ENCODE measurements at regions not wholly inside any gene's neighbourhood (a gene's known extent, or its start where the extent isn't known, plus 50 kb on each side); places are given as distances from the start of the nearest gene placed in this dataset.

DNA sequence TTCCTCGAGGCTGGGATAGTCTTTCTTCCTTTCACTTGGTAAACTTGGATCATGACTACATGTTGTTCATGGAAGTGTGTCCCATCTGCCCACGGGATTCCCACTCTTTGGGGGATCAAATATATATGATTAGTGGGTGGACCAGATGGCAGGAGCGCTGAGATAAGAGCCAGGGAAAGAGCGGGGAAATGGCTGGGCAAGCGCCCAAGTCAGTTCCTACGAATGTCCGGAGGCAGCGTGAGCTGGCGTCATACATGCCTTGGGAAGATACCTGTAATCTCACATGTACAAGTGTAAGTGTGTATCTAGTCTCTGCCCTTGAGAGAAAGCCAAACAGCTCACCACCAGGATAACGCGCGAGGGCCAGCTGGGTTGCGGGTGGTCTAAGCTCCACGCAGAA lies 62.3 kb downstream of the FZD10 start:
- TF ChIP-seq, protein P1, sequence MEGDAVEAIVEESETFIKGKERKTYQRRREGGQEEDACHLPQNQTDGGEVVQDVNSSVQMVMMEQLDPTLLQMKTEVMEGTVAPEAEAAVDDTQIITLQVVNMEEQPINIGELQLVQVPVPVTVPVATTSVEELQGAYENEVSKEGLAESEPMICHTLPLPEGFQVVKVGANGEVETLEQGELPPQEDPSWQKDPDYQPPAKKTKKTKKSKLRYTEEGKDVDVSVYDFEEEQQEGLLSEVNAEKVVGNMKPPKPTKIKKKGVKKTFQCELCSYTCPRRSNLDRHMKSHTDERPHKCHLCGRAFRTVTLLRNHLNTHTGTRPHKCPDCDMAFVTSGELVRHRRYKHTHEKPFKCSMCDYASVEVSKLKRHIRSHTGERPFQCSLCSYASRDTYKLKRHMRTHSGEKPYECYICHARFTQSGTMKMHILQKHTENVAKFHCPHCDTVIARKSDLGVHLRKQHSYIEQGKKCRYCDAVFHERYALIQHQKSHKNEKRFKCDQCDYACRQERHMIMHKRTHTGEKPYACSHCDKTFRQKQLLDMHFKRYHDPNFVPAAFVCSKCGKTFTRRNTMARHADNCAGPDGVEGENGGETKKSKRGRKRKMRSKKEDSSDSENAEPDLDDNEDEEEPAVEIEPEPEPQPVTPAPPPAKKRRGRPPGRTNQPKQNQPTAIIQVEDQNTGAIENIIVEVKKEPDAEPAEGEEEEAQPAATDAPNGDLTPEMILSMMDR (IDR thresholded peaks at IDR 0.05; ENCODE audit: insufficient read depth, low read length), result no peak
- no peak for DNase-seq (ENCODE audit: low read depth)
- no peak overlapping the region for H3K4me3 ChIP-seq (ENCODE audit: low read depth, low read length)

DNA sequence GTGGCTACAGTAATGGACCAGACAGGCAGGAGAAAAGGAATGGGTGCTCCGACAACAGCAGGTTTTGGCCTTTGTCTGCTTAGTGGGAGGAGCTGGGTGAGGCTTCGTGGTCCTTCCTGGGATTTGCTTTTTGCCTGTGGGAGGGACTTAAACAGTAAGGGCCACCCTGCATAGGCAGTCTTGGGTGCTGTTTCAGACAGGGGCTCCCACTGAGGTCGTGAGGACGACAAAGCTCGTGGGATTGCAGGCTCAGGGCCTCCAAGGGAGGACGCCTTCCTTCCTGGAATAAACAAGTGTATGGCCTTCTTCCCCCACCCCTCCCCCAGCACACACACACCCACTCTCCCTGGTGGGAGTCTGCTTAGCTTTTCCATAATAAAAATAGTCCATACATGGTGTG lies 63.1 kb downstream of the FZD10 start:
- TF ChIP-seq, protein P1 (IDR thresholded peaks at IDR 0.05; ENCODE audit: insufficient read depth, low read length), result no peak
- no peak for DNase-seq (ENCODE audit: low read depth)
- no peak overlapping the region for H3K4me3 ChIP-seq (ENCODE audit: low read depth, low read length)

DNA sequence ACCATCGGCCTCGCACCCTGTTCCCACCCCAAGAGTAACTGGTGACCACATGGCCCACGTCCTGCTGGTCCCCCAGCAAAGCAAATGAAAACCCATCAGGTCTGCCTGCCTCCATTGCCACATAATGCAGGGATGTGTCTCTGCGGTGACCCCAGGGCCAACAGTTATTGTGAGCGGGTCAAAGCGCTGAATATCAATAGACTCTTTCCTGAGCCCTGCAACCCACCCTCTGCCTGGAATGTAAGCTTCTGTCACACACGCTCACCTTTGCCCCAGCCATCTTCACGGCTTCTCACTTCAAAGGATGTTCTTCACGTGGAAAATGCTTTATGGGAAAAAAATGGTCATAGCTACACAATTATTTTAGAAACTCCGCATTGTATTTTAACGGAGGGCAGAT lies 63.9 kb downstream of the FZD10 start:
- H3K4me3 ChIP-seq (ENCODE audit: low read depth, low read length), result no peak overlapping the region
- no peak for DNase-seq (ENCODE audit: low read depth)
- TF ChIP-seq, protein P1 (IDR thresholded peaks at IDR 0.05; ENCODE audit: insufficient read depth, low read length), result no peak

DNA sequence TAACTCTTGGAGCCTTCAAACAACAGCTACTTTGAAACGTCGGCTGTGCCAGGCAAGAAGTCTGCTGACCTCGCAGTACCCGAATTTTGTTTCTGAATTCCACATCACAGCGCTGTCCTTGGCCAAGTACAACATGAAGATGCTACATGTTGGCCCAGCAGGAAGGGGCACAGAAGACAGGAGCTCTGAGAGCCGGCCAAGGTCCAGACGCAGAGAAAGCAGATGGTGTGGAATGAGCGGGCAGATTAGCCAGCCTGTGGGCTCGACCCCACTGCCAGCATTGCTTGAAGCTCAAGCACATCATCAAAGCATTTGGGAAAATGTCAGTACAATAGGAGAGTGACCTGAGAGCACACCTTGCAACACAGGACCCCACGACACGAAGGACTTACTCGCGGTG lies 64.5 kb downstream of the FZD10 start:
- TF ChIP-seq, protein P1 (IDR thresholded peaks at IDR 0.05; ENCODE audit: insufficient read depth, low read length), result no peak
- no peak overlapping the region for H3K4me3 ChIP-seq (ENCODE audit: low read depth, low read length)
- no peak for DNase-seq (ENCODE audit: low read depth)

DNA sequence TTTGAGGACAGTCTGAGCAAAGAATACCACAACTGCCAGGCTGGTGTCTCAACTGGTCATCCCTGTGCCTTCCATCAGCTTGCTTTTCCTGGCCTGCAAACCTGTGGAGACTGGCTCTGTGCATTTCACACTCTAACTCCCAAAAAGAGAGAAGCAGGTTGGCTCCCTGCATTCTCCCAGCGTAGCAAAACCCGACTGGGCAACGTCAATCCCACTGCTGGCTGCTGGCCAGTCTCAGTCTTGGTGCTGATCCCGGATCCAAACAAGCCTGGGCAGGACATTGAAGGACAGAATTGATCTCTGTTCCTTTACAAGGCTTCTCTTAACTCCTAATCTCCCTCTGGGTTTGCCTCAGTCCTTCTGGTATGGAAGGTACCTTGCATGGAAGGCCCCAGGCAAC lies 65.4 kb downstream of the FZD10 start:
- DNase-seq (ENCODE audit: low read depth), result no peak
- TF ChIP-seq, protein P1 (IDR thresholded peaks at IDR 0.05; ENCODE audit: insufficient read depth, low read length), result no peak
- no peak overlapping the region for H3K4me3 ChIP-seq (ENCODE audit: low read depth, low read length)

DNA sequence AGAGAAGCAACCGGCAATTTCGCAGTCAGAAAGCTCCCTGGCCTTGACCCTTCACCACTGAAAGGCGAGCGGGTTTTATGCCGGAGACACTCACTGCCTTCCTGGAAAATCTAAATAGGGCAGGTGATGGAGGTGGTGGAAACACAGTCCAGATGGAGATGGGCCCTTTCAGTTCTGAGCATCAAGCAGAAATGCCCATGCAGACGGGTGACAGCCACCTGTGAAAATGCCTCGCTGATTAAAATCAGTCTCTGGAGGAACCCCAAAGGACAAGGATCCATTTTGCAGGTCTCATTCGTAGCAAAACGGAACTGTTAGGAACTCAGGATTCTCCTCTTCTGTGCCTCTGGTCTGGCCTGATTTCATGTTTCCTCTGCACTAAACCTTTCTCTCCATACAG lies 74.2 kb downstream of the FZD10 start:
- no peak for DNase-seq (ENCODE audit: low read depth)
- no peak overlapping the region for H3K4me3 ChIP-seq (ENCODE audit: low read depth, low read length)
- TF ChIP-seq, protein P1 (IDR thresholded peaks at IDR 0.05; ENCODE audit: insufficient read depth, low read length), result no peak

DNA sequence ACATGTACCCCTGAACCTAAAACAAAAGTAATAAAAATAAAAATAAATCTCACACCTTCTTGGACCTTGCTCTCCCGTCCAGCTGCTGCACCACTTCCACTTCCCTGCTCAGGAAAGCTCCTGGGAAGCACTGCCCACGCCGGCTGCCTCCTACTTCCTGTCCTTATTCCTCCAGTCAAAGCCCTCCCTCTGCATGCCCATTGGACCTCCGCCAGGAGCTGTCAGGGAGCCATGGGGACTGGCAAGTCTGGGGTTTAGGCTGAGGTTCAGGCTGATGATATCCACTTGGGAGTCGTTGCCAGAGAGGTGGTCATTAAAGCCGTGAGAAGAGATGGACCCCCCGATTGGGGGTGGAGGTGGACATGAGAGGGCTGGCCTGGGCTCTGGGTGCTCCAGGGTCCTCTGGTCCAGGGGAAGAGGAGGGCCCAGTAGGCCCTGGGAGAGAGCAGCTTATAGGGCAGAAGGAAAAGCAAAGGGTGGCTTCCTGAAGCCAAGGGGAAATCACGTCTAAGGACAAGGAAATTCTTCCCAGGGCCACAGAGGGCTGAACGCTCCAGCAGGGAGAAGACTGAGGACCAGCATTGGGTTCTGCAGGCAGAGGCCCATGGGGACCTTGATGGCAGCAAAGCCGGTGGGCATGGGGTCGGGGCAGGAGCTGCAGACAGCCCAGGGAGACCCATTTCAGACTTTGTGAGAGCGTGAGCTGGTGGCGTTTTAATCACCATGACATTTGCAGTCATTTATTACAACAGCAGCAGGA lies 78.7 kb downstream of the FZD10 start:
- no peak for DNase-seq (ENCODE audit: low read depth)
- H3K4me3 ChIP-seq (ENCODE audit: low read depth, low read length), result no peak overlapping the region
- TF ChIP-seq, protein P1 (IDR thresholded peaks at IDR 0.05; ENCODE audit: insufficient read depth, low read length), result no peak

All from fibroblast of the aortic adventitia (primary cell).